ENCODE measurements at regions not wholly inside any gene's neighbourhood (a gene's known extent, or its start where the extent isn't known, plus 50 kb on each side); places are given as distances from the start of the nearest gene placed in this dataset.
"Not testable (repeated sequence)": the region's sequence is repeated elsewhere in the genome, so short reads cannot be mapped to it uniquely, and the experiment has no call there.

DNA sequence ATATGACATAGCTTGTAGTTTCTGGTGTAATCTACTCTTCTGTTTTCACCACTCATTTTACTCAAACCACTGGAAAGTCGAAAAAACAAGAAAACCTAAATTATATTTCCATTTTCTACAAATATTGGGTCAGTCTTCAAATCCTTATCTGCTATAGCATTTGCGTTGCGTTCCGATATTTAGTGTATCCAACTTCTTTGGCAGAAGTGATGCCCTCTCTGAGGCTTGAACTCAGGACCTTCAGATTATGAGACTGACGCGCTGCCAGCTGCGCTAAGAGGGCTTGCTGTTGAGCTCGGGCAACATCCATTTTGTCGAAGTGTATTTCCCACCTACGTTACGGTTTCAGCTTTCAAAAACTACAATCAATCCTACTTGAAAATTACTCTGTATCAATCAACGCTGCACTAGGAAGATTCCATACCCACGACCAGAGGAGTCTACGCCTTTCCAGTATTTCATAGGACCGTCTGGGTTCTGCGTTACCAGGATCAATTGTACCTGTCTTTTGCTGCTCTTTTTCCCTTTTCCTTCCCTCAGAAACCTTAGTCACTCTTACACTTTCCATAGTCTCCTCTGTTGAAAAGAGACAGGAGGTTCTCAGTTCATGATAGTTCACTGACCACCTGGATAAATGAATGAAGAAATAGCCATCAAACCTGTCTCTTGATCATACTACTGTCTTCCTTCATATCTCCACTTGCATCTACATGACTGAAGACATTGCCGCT lies 140.5 kb upstream of the ZNF322 start:
- not testable (repeated sequence) for DNase-seq

DNA sequence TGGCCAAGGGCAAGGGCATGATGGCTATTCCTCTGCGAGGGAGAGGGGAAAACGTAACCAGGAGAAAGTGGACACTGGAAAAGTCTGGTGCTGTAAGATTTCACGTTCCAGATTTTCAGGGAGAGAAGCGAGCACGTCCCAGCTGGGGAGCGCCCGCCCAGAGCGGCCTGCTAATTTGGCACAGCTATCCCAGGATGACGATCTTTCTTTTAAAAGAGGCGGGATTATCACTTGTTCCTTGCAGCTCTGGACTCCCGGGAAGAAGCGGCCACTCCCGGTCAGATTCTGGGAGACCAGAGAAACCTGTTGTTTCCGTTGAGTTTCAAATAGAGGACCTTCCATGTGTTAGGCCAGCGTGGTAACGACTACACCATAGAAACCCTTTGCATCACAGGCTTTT lies 144.2 kb upstream of the ZNF322 start:
- DNase-seq = not testable (repeated sequence)

GRCh38 chr6:26811486-26812116 lies 152.1 kb upstream of the ZNF322 start:
- not testable (repeated sequence) for DNase-seq

DNA sequence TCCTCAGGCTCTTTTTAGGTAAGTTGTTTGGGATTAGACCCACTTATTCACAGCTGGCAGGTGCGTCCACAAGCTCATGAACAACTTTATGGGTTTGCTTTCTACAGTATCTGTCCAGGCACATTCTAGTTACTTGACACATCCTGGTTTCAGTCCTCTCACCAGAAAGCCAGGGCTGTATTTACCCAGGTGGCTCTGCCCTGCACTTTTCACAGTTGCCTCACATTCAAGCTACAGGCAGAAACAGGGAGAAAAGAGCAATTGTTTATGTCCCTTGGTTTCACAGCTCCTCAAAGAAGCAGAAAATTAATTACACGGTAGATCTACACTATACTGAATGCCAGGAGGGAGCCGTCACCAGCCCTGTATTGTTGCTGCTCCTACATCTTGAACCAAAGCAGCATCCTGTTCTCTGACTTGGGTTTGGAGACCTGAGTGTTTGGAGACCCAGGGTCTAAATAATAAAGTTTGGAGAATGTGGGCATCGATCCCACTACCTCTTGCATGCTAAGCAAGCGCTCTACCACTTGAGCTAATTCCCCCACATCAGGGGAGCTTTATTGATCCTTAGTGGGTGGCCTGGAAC lies 159.2 kb upstream of the ZNF322 start:
- not testable (repeated sequence) for DNase-seq

DNA sequence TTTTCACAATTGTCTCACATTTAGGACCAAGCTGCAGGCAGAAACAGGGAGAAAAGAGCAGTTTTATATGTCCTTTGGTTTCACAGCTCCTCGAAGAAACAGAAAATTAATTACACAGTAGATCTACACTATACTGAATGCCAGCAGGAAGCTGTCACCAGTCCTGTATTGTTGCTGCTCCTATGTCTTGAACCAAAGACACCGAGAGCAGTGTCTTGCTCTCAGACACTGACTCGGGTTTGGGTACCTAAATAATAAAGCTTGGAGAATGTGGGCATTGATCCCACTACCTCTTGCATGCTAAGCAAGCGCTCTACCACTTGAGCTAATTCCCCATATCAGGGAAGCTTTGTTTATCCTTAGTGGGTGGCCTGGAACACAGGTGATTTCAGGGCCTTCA lies 168.4 kb upstream of the ZNF322 start:
- not testable (repeated sequence) for DNase-seq

- not testable (repeated sequence) for DNase-seq
These were observed 169.9 kb upstream of the ZNF322 start for GRCh38 chr6:26829480-26829879.

- not testable (repeated sequence) for DNase-seq
These were observed 171.4 kb upstream of the ZNF322 start for GRCh38 chr6:26830992-26831391.

DNA sequence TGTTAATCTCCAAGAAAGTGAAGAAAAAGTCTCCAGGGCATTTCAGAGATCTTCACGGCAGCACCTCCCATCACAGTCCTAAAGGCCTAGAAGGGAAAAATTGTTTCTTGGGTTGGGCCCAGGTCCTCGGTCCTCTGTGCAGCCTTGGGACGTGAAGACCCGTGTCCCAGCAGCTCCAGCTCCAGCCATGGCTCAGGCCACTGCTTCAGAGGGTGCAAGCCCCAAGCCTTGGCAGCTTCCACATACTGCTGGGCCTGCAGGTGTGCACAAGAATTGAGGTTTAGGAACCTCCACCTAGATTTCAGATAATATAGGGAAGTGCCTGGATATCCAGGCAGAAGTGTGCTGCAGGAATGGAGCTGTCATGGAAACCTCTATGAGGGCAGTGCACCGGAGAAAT lies 176.2 kb upstream of the ZNF322 start:
- not testable (repeated sequence) for DNase-seq

- DNase-seq = not testable (repeated sequence)
These were observed 177.1 kb upstream of the ZNF322 start for GRCh38 chr6:26836657-26837056.

DNA sequence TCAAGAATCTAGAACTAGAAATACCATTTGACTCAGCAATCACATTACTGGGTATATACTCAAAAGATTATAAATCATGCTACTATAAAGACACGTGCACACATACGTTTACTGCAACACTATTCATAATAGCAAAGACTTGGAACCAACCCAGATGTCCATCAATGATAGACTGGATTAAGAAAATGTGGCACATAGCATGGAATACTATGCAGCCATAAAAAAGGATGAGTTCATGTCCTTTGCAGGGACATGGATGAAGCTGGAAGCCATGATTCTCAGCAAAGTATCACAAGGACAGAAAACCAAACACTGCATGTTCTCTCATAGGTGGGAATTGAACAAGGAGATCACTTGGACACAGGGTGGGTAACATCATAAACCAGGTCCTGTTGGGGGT lies 185.3 kb upstream of the ZNF322 start:
- not testable (repeated sequence) for DNase-seq

DNA sequence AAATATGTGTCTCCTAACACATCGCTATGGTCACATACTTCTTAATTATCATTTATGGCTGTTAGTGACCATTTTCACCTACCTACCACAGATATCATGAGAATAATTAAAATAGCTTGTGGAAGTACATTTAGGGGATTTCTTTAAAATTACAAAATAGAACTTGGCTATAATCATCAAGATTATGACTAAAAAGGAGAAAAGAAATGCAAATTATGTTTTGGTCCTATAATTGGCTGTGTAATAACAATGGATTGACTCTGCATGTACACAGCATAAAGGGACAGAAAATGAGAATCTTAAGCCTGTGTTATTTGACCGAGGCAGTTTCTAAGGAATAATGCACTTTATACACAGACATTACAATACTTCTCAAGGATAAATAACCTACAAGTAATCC lies 197.7 kb upstream of the ZNF322 start:
- DNase-seq = not testable (repeated sequence)

DNA sequence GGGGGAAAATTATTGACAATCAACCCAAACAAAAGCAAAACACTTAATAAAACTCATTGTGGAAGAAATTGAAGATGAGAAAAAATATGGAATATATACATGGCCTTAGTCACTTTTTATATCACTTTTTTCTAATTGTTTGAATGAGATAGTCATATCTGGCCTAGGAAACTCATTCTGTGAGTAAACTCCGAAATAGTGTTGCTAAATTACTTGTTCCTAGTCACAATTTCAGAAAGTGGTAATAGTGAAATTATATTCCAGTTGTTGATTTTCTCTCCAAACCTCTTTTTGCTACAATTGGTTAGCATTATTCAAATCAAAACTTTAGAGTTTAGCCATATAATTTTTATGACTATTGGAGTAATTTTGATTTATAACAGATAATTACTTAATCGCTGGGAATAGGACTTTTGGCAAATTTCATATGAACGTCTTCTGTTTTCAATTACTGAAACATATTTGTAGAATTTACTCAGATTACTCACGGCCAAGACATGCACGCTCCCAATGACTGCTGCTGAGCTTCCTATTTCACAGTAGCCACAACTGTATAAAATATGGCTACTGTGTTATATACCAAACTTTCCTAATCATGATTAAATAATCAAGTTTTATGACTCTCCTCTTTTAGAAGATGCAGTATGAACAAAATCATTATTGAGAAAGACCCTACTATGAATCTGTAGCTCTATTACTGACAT lies 199.7 kb upstream of the ZNF322 start:
- DNase-seq = peak; percentile 0

- DNase-seq = peak; percentile 0
These were observed 200.2 kb upstream of the ZNF322 start for GRCh38 chr6:26859771-26860163.

GRCh38 chr6:26861913-26862312 lies 202.4 kb upstream of the ZNF322 start:
- not testable (repeated sequence) for DNase-seq

GRCh38 chr6:26863641-26864040 lies 204.1 kb upstream of the ZNF322 start:
- not testable (repeated sequence) for DNase-seq

GRCh38 chr6:26898785-26899184 lies 239.2 kb upstream of the ZNF322 start:
- DNase-seq = not testable (repeated sequence)

- DNase-seq = peak; percentile 58
These were observed 264.7 kb upstream of the ZNF322 start for GRCh38 chr6:26924206-26924605.

GRCh38 chr6:26928190-26928589 lies 268.6 kb upstream of the ZNF322 start:
- not testable (repeated sequence) for DNase-seq

GRCh38 chr6:26937258-26937657 lies 277.7 kb upstream of the ZNF322 start:
- not testable (repeated sequence) for DNase-seq

- not testable (repeated sequence) for DNase-seq
These were observed 291.7 kb upstream of the ZNF322 start for GRCh38 chr6:26951211-26951610.

- DNase-seq = peak; percentile 86
These were observed 291.4 kb upstream of the PRSS16 start for GRCh38 chr6:26956078-26956600.

DNA sequence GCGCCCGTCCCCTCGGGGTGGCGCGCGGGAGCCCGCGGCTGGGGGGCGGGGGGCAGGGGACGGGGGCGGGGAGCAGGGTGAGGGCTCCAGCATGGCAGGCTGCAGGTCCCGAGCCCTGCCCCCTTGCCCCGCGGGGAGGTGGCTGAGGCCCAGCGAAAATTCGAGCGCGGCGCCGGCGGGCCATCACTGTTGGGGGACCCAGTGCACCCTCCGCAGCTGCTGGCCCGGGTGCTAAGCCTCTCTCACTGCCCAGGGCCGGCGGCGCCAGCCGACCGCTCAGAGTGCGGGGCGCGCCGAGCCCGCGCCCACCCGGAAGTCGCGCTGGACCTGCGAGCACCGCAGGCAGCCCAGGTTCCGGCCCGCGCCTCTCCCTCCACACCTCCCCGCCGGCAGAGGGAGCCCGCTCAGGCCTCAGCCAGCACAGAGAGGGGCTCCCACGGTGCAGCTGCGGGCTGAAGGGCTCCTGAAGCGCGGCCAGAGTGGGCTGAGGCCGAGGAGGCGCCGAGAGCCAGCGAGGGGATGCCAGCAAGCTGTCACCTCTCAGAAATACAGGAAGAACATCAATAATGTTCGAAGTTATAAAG lies 290.8 kb upstream of the PRSS16 start:
- peak; percentile 71 for DNase-seq

Measured in fibroblast of skin of back (primary cell).